ENCODE measurements at regions not wholly inside any gene's neighbourhood (a gene's known extent, or its start where the extent isn't known, plus 50 kb on each side); places are given as distances from the start of the nearest gene placed in this dataset.

- TF ChIP-seq POLR2A (IDR thresholded peaks at IDR 0.05), result no peak
- no peak for TF ChIP-seq CTCF (IDR thresholded peaks at IDR 0.05)
Measured at GRCh38 chr2:226526716-226527115, 272.9 kb downstream of the IRS1 start.
